K562 (cell line): ENCODE measurements at regions not wholly inside any gene's neighbourhood (a gene's known extent, or its start where the extent isn't known, plus 50 kb on each side); places are given as distances from the start of the nearest gene placed in this dataset.
"Not testable (repeated sequence)": the region's sequence is repeated elsewhere in the genome, so short reads cannot be mapped to it uniquely, and the experiment has no call there.

Source experiments
- ATAC-seq: fragments of 200-7000 bp; cut with Tn5 transposase; 3 replicates; pipeline ENCODE4 v1.9.1; 2020; ENCODE audit warnings: moderate library complexity
- BruUV-seq: library from RNA; stranded (reverse); fragments of 400-500 nt; replicated peaks from 2 replicates; lab custom pipeline; 2021; lab: Mats Ljungman, UMichigan
- CTCF ChIA-PET: fragments of 300-600 bp; formaldehyde crosslinking; extraction: SDS; loops from one replicate; lab custom pipeline; 2021; ENCODE audit warnings: low intra/inter-chr PET ratio; lab: Yijun Ruan, JAX
- POLR2A ChIA-PET: fragments of 300-600, 350-650 bp; sonication (Branson Sonifier 250); formaldehyde crosslinking; extraction: SDS; loops from one replicate; lab custom pipeline; 2021; ENCODE audit warnings: antibody characterized with exemption, inconsistent platforms; lab: Yijun Ruan, JAX
- DNase-seq, 4 experiments: peaks; one replicate each; pipeline versions ENCODE4 v3.0.0 to v3.0.0-alpha.2; 2011 to 2018; ENCODE audit warnings: low spot score in 3 of 4, mixed read lengths in 3 of 4; ENCODE audit errors: extremely low read depth in 1 of 4
- FAIRE-seq: peaks from 2 replicates; lab custom pipeline; 2011; peaks lifted over from hg19 to GRCh38; lab: Jason Lieb, UNC
- H2AFZ ChIP-seq: 2 replicates; pipeline ENCODE4 v1.6.0; 2011; ENCODE audit warnings: low read depth, low read length, control low read depth, inconsistent platforms
- H3K27ac ChIP-seq: fragments of 200-600 bp; 3 replicates; pipeline ENCODE4 v1.8.0; 2011; ENCODE audit warnings: low read depth, mild to moderate bottlenecking, control low read depth, inconsistent platforms, low read length, moderate library complexity, mixed read lengths; ENCODE audit errors: extremely low read depth
- H3K27me3 ChIP-seq, 2 experiments: fragments of 300-600 bp in 1 of 2; 2 replicates in 1 of 2; 3 replicates in 1 of 2; pipeline versions ENCODE4 v1.6.0 to v1.8.0; 2011; ENCODE audit warnings: inconsistent platforms in 2 of 2, low read length in 2 of 2, mild to moderate bottlenecking in 1 of 2, mixed read lengths in 1 of 2, moderate library complexity in 1 of 2; ENCODE audit not compliant: control insufficient read depth in 2 of 2, insufficient read depth in 2 of 2
- H3K36me3 ChIP-seq: fragments of 300-600 bp; 3 replicates; pipeline ENCODE4 v1.8.0; 2011; ENCODE audit warnings: mild to moderate bottlenecking, low read length, inconsistent platforms; ENCODE audit not compliant: control insufficient read depth, insufficient read depth
- H3K4me1 ChIP-seq, 2 experiments: fragments of 200-600 bp in 1 of 2; replicated peaks in 1 of 2; 2 replicates in 1 of 2; 3 replicates in 1 of 2; pipeline versions ENCODE4 v1.5.1 to v1.8.0; 2011; ENCODE audit warnings: inconsistent platforms in 2 of 2, low read length in 2 of 2, mild to moderate bottlenecking in 1 of 2, mixed read lengths in 1 of 2, moderate library complexity in 1 of 2; ENCODE audit not compliant: control insufficient read depth in 2 of 2, insufficient read depth in 2 of 2
- H3K4me2 ChIP-seq: 2 replicates; pipeline ENCODE4 v1.6.1; 2011; ENCODE audit warnings: low read length, control low read depth, inconsistent platforms, mixed read lengths; ENCODE audit not compliant: insufficient read depth
- H3K4me3 ChIP-seq: fragments of 200-600 bp; sonication (generic), shearing (Covaris generic); 2 replicates; pipeline ENCODE4 v1.5.1; 2016; ENCODE audit warnings: control low read depth, inconsistent platforms
- H3K79me2 ChIP-seq: fragments of 200-600 bp; 3 replicates; pipeline ENCODE4 v1.8.0; 2011; ENCODE audit warnings: low read length, inconsistent platforms; ENCODE audit not compliant: control insufficient read depth, insufficient read depth
- H3K9ac ChIP-seq, 2 experiments: 2 replicates each; pipeline versions ENCODE4 v1.6.0 to v1.6.1; 2011; ENCODE audit warnings: low read depth in 2 of 2, low read length in 2 of 2, control low read depth in 1 of 2, inconsistent platforms in 1 of 2, mild to moderate bottlenecking in 1 of 2, mixed read lengths in 1 of 2; ENCODE audit not compliant: insufficient read depth in 1 of 2
- H3K9me1 ChIP-seq: one replicate; pipeline ENCODE4 v1.6.0; 2011; ENCODE audit warnings: inconsistent platforms, mild to moderate bottlenecking, low read length, moderate library complexity; ENCODE audit not compliant: control insufficient read depth, insufficient read depth
- H3K9me3 ChIP-seq: replicated peaks from 2 replicates; pipeline ENCODE4 v1.5.1; 2011; ENCODE audit warnings: low read depth, low read length, inconsistent platforms; ENCODE audit not compliant: control insufficient read depth, insufficient read depth
- H4K20me1 ChIP-seq: replicated peaks from 2 replicates; pipeline ENCODE4 v1.6.1; 2011; ENCODE audit warnings: low read length, inconsistent platforms, mixed read lengths; ENCODE audit not compliant: control insufficient read depth, insufficient read depth
- WGBS: fragments of 100-300 bp; shearing (Covaris generic); methylation state at CpG from one replicate; pipeline ENCODE4 v1.1.6; 2016; ENCODE audit warnings: low coverage, mixed read lengths; ENCODE audit not compliant: insufficient coverage; ENCODE audit errors: missing lambda C conversion rate; 5-methylcytosine and 5-hydroxymethylcytosine counted together
- in situ Hi-C: fragments of 300-500 bp; cut with MboI; formaldehyde crosslinking; loops from 4 replicates; pipeline ENCODE4 v1.15.0; 2018; ENCODE audit warnings: inconsistent platforms, mixed read lengths
- intact Hi-C: fragments of 100-400 bp; cut with micrococcal nuclease; formaldehyde crosslinking; loops from 2 replicates; pipeline ENCODE4 v1.14.2; 2022

DNA sequence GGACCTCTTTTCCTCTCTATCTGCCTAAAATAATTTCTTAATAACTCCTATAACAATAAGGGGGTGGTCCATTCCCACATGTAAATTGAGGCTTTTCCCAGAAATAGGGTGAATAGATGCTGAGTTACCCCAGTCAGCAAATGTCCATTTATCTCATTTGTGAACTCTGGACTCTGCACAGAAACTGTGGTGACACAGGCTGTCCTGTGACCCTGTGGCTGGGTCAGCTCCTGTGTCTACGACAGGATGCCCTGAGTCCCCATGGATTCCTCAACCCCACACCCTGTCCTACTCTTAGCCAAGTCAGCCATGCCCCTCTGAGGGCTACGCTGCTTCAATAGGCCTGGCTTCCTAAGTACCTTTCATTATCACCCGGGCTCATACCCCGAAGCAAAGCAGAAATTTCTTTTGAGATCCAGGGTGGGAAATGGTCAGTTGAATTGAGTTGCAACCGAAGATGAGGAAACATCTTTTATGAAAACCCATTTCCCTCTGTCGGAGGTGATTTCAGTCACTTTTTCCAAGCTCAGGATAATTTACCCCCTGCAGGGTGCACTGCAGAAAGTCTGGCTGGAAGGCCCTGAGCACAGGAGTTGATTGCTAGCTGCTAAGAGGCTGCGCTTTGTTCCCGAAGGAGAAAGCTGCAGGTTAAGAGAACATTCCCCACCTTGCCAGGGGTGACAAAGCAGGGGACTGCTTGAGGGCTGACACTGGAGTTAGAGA is 89.5 kb upstream of the PRSS12 start:
- WGBS = 10% methylated on average over 4 of the region's 8 CpGs
- not testable (repeated sequence) for H3K4me1 ChIP-seq

DNA sequence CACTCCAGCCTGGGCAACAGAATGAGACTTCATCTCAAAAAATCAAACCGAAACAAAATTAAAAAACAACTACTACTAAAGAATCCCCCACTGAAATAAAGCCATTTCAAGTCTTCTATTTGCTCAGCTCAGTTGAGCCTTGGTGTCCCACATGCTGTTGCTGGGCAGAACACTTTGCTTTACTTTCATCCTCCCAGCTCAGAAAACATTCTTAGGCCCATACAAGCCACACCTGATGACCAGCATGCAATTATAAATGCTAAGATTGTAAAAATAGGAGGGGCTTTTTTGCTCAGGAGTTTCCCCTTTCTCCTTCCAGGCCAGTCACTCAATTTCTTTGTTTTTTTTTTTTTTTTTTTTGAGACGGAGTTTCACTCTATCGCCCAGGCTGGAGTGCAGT is 94.6 kb upstream of the PRSS12 start:
- H3K36me3 ChIP-seq, in situ Hi-C loops, H3K9ac ChIP-seq, H3K4me2 ChIP-seq, H3K27me3 ChIP-seq, H2AFZ ChIP-seq, H3K4me1 ChIP-seq, DNase-seq, ATAC-seq, CTCF ChIA-PET, H3K27ac ChIP-seq, H3K9me1 ChIP-seq, H3K79me2 ChIP-seq, FAIRE-seq, H3K9me3 ChIP-seq, H4K20me1 ChIP-seq, H3K4me3 ChIP-seq, BruUV-seq, intact Hi-C loops, POLR2A ChIA-PET: not testable (repeated sequence)
- WGBS = 0% methylated on average over 1 of the region's 3 CpGs

More for the DNA sequence above, 89.5 kb upstream of the PRSS12 start:
- ATAC-seq, H3K27ac ChIP-seq, H3K9me3 ChIP-seq, intact Hi-C loops, H3K4me3 ChIP-seq, FAIRE-seq, H3K4me2 ChIP-seq, POLR2A ChIA-PET, H3K9ac ChIP-seq, H3K36me3 ChIP-seq, in situ Hi-C loops, H3K79me2 ChIP-seq, H3K9me1 ChIP-seq, DNase-seq, H3K27me3 ChIP-seq, BruUV-seq, CTCF ChIA-PET, H2AFZ ChIP-seq, H4K20me1 ChIP-seq: not testable (repeated sequence)
